LNCAP (cell line): ENCODE measurements at regions not wholly inside any gene's neighbourhood (a gene's known extent, or its start where the extent isn't known, plus 50 kb on each side); places are given as distances from the start of the nearest gene placed in this dataset.

Source experiments
- CTCF ChIP-seq: fragments of 450-650 bp; IDR thresholded peaks from 2 replicates; pipeline ENCODE4 v1.5.1; 2017; ENCODE audit warnings: mild to moderate bottlenecking

GRCh38 chr10:62453274-62453673, 79.1 kb downstream of the ZNF365 start:
- no peak for TF ChIP-seq CTCF

- TF ChIP-seq CTCF = no peak
Observed at GRCh38 chr10:62454687-62455397, 80.7 kb downstream of the ZNF365 start.

- TF ChIP-seq CTCF = no peak
Observed at GRCh38 chr10:62456611-62457101, 82.5 kb downstream of the ZNF365 start.

- TF ChIP-seq CTCF = no peak
Observed at GRCh38 chr10:62457196-62457595, 83.0 kb downstream of the ZNF365 start.

- TF ChIP-seq CTCF = no peak
Observed at GRCh38 chr10:62457598-62457997, 83.4 kb downstream of the ZNF365 start.

GRCh38 chr10:62459072-62459471, 84.9 kb downstream of the ZNF365 start:
- TF ChIP-seq CTCF = no peak

GRCh38 chr10:62459500-62459899, 85.3 kb downstream of the ZNF365 start:
- TF ChIP-seq CTCF = no peak

- TF ChIP-seq CTCF = no peak
Observed at GRCh38 chr10:62460393-62460792, 86.2 kb downstream of the ZNF365 start.
